Mesenchymal stem cell (in vitro differentiated cells and primary cell): ENCODE measurements at regions not wholly inside any gene's neighbourhood (a gene's known extent, or its start where the extent isn't known, plus 50 kb on each side); places are given as distances from the start of the nearest gene placed in this dataset.

Source experiments
- DNase-seq: peaks from one replicate; pipeline ENCODE4 v3.0.0-alpha.2; 2013
- H2AFZ ChIP-seq: one replicate; pipeline ENCODE4 v1.6.1; 2013; ENCODE audit warnings: low read depth, mild to moderate bottlenecking, control low read depth, inconsistent platforms, low read length, moderate library complexity
- H2AK5ac ChIP-seq: 2 replicates; pipeline ENCODE4 v1.6.1; 2013; ENCODE audit warnings: low read length, moderate library complexity, mild to moderate bottlenecking, inconsistent platforms; ENCODE audit not compliant: severe bottlenecking
- H2BK120ac ChIP-seq: one replicate; pipeline ENCODE4 v1.6.1; 2013; ENCODE audit warnings: low read depth, mild to moderate bottlenecking, inconsistent platforms, low read length, moderate library complexity
- H2BK12ac ChIP-seq, 2 experiments: one replicate each; pipeline ENCODE4 v1.6.1; 2013; ENCODE audit warnings: inconsistent platforms in 2 of 2, low read length in 2 of 2, mild to moderate bottlenecking in 2 of 2, moderate library complexity in 2 of 2, control low read depth in 1 of 2
- H2BK15ac ChIP-seq: one replicate; pipeline ENCODE4 v1.6.1; 2013; ENCODE audit warnings: mild to moderate bottlenecking, low read depth, inconsistent platforms; ENCODE audit not compliant: poor library complexity, severe bottlenecking
- H2BK5ac ChIP-seq: 2 replicates; pipeline ENCODE4 v1.6.1; 2013; ENCODE audit warnings: low read depth, mild to moderate bottlenecking, low read length, control low read depth, inconsistent platforms; ENCODE audit not compliant: poor library complexity, severe bottlenecking
- H3K14ac ChIP-seq, 2 experiments: one replicate each; pipeline ENCODE4 v1.6.1; 2013; ENCODE audit warnings: inconsistent platforms in 2 of 2, low read length in 2 of 2, control low read depth in 1 of 2, mild to moderate bottlenecking in 1 of 2, moderate library complexity in 1 of 2
- H3K18ac ChIP-seq, 2 experiments: one replicate each; pipeline ENCODE4 v1.6.1; 2013; ENCODE audit warnings: inconsistent platforms in 2 of 2, low read length in 2 of 2, control low read depth in 1 of 2, low read depth in 1 of 2, mild to moderate bottlenecking in 1 of 2
- H3K23ac ChIP-seq, 2 experiments: one replicate each; pipeline ENCODE4 v1.6.1; 2013; ENCODE audit warnings: inconsistent platforms in 2 of 2, low read length in 2 of 2, mild to moderate bottlenecking in 2 of 2, moderate library complexity in 2 of 2, control low read depth in 1 of 2
- H3K27ac ChIP-seq: 2 replicates; pipeline ENCODE4 v1.5.1; 2013; ENCODE audit warnings: mild to moderate bottlenecking, moderate library complexity, low read length, control low read depth, inconsistent platforms; ENCODE audit not compliant: poor library complexity, severe bottlenecking
- H3K27me3 ChIP-seq, 2 experiments: 2 replicates each; pipeline versions ENCODE4 v1.6.1 to v1.7.0; 2013; ENCODE audit warnings: low read length in 2 of 2, mild to moderate bottlenecking in 2 of 2, moderate library complexity in 2 of 2, control low read depth in 1 of 2, inconsistent platforms in 1 of 2; ENCODE audit not compliant: control insufficient read depth in 1 of 2, insufficient read depth in 1 of 2
- H3K36me3 ChIP-seq, 2 experiments: 2 replicates each; pipeline versions ENCODE4 v1.6.1 to v1.7.0; 2013; ENCODE audit warnings: low read length in 2 of 2, control low read depth in 1 of 2, inconsistent platforms in 1 of 2, low read depth in 1 of 2, mild to moderate bottlenecking in 1 of 2; ENCODE audit not compliant: insufficient read depth in 2 of 2, control insufficient read depth in 1 of 2
- H3K4ac ChIP-seq, 2 experiments: one replicate each; pipeline ENCODE4 v1.6.1; 2013; ENCODE audit warnings: inconsistent platforms in 2 of 2, low read length in 2 of 2, mild to moderate bottlenecking in 2 of 2, moderate library complexity in 2 of 2, control low read depth in 1 of 2, low read depth in 1 of 2
- H3K4me1 ChIP-seq: 2 replicates; pipeline ENCODE4 v1.6.1; 2013; ENCODE audit warnings: low read depth, low read length, control low read depth; ENCODE audit not compliant: control insufficient read depth, insufficient read depth
- H3K4me2 ChIP-seq: 2 replicates; pipeline ENCODE4 v1.6.1; 2013; ENCODE audit warnings: low read length, mild to moderate bottlenecking, inconsistent platforms; ENCODE audit not compliant: poor library complexity, severe bottlenecking
- H3K4me3 ChIP-seq, 2 experiments: 2 replicates each; pipeline versions ENCODE4 v1.5.1 to v1.7.0; 2013; ENCODE audit warnings: low read length in 2 of 2, mild to moderate bottlenecking in 2 of 2, control low read depth in 1 of 2, low read depth in 1 of 2; ENCODE audit not compliant: insufficient read depth in 1 of 2
- H3K79me1 ChIP-seq: replicated peaks from 2 replicates; pipeline ENCODE4 v1.6.1; 2013; ENCODE audit warnings: mild to moderate bottlenecking, control low read depth, low read length, inconsistent platforms; ENCODE audit not compliant: poor library complexity, severe bottlenecking
- H3K9ac ChIP-seq: 2 replicates; pipeline ENCODE4 v1.7.0; 2013; ENCODE audit warnings: mild to moderate bottlenecking, low read length, moderate library complexity
- H3K9me3 ChIP-seq: 2 replicates; pipeline ENCODE4 v1.7.0; 2013; ENCODE audit warnings: mild to moderate bottlenecking, low read length; ENCODE audit not compliant: control insufficient read depth
- H4K8ac ChIP-seq: one replicate; pipeline ENCODE4 v1.6.1; 2013; ENCODE audit warnings: inconsistent platforms, mild to moderate bottlenecking, low read length, moderate library complexity
- H4K91ac ChIP-seq: one replicate; pipeline ENCODE4 v1.6.1; 2013; ENCODE audit warnings: mild to moderate bottlenecking, low read length, inconsistent platforms
- WGBS: methylation state at CpG from one replicate; pipeline ENCODE4 v1.1.7; 2013; ENCODE audit warnings: mixed read lengths; 5-methylcytosine and 5-hydroxymethylcytosine counted together

DNA sequence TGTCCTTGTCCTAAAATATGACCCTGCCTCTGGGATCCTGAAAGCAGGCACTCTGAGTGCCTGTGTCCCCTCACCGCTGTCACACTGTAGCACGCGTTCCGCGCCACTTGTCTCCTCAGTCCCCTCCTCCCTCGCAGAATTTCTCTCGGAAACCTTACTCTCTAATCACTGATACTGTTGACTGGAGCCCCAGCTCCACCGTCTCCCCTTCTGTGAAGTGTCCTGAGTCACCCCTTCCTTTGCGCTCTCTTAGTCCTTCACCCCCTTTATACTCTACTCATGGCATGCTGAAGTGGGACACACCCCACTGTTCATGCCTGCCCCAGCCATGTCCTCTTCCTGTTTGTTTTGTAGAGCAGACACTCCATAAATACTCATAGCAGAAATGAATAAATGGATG, 104.7 kb downstream of the ZNF664 start:
- H3K27ac ChIP-seq = no peak overlapping the region
- no peak overlapping the region for H3K4ac ChIP-seq
- peaks cover 0 to 7% of the 10 kb centered on the region in 2 experiments for H3K27me3 ChIP-seq
- no peak overlapping the region for H2BK15ac ChIP-seq
- WGBS = 89% methylated on average over 9 of the region's 9 CpGs
- H2AK5ac ChIP-seq = no peak overlapping the region
- no peak overlapping the region for H2BK120ac ChIP-seq
- H3K9ac ChIP-seq = no peak overlapping the region
- H3K36me3 ChIP-seq = no peaks in the 10 kb centered on the region
- no peaks in the 10 kb centered on the region for H3K4me1 ChIP-seq
- H2BK5ac ChIP-seq = no peak overlapping the region
- H4K8ac ChIP-seq = no peak overlapping the region
- no peaks in the 10 kb centered on the region for H3K79me1 ChIP-seq
- no peak overlapping the region for H2AFZ ChIP-seq
- no peak overlapping the region for H3K4me2 ChIP-seq
- H3K14ac ChIP-seq = no peak overlapping the region
- H3K9me3 ChIP-seq = no peaks in the 10 kb centered on the region
- H3K18ac ChIP-seq = no peak overlapping the region
- H3K4me3 ChIP-seq = no peak overlapping the region
- no peak overlapping the region for H3K23ac ChIP-seq
- H2BK12ac ChIP-seq = peak overlapping the region in 1 of 2 experiments; percentile 22
- H4K91ac ChIP-seq = no peak overlapping the region
- DNase-seq = no peak

- Histone ChIP-seq H3K27me3 (peaks cover 0 to 7% of the 10 kb centered on the region in 2 experiments), H3K27ac (no peak overlapping the region), H2BK120ac (no peak overlapping the region), H2AK5ac (no peak overlapping the region), H3K4ac (no peak overlapping the region), H2AFZ (no peak overlapping the region), H2BK5ac (no peak overlapping the region), H3K23ac (no peak overlapping the region), H4K8ac (no peak overlapping the region), H3K4me3 (no peak overlapping the region), H3K4me1 (no peaks in the 10 kb centered on the region), H4K91ac (no peak overlapping the region), H3K18ac (no peak overlapping the region), H2BK15ac (no peak overlapping the region), H3K36me3 (no peaks in the 10 kb centered on the region), H3K14ac (no peak overlapping the region), H3K79me1 (no peaks in the 10 kb centered on the region), H3K9me3 (no peaks in the 10 kb centered on the region), H3K9ac (no peak overlapping the region), H2BK12ac (no peak overlapping the region), H3K4me2 (no peak overlapping the region)
- WGBS = 94% methylated on average over 4 of the region's 4 CpGs
- no peak for DNase-seq
These were observed 105.8 kb downstream of the ZNF664 start for GRCh38 chr12:124078800-124079199.

- Histone ChIP-seq H3K36me3 (no peaks in the 10 kb centered on the region), H3K79me1 (no peaks in the 10 kb centered on the region), H2BK15ac (no peak overlapping the region), H3K23ac (no peak overlapping the region), H4K8ac (no peak overlapping the region), H2BK12ac (no peak overlapping the region), H3K9ac (no peak overlapping the region), H3K18ac (no peak overlapping the region), H3K9me3 (no peaks in the 10 kb centered on the region), H2AK5ac (no peak overlapping the region), H4K91ac (no peak overlapping the region), H3K4ac (no peak overlapping the region), H3K27ac (no peak overlapping the region), H2BK5ac (no peak overlapping the region), H3K4me1 (no peaks in the 10 kb centered on the region), H3K27me3 (peaks cover 4 to 7% of the 10 kb centered on the region in 2 experiments), H3K4me2 (no peak overlapping the region), H2BK120ac (no peak overlapping the region), H2AFZ (no peak overlapping the region), H3K4me3 (no peak overlapping the region), H3K14ac (no peak overlapping the region)
- DNase-seq = no peak
- WGBS = 92% methylated on average over 5 of the region's 5 CpGs
These were observed 107.6 kb downstream of the ZNF664 start for GRCh38 chr12:124080649-124081048.

DNA sequence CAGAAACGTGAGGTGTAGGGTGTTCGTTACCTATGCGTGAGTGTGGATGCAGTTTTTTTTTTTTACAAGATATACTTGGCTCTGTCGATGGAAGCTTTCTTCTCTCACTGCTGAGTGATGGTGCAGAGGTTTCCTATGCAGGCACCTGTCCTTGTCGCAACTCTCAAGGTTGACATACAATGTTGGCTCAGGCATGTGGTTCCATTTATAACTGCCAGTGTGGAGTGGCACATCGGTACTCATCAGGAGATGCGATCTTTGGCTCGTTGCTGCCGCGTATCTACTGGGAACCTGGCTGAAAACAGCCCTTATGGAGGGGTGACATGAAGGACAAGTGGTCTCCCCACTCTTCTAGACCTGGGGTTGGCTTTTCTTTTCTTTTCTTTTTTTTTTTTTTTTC, 109.0 kb downstream of the ZNF664 start:
- Histone ChIP-seq H3K4me2 (no peak overlapping the region), H2AK5ac (no peak overlapping the region), H2AFZ (no peak overlapping the region), H3K9me3 (no peaks in the 10 kb centered on the region), H2BK5ac (no peak overlapping the region), H2BK15ac (no peak overlapping the region), H3K27ac (no peak overlapping the region), H3K23ac (no peak overlapping the region), H2BK12ac (no peak overlapping the region), H3K4me3 (no peak overlapping the region), H3K79me1 (no peaks in the 10 kb centered on the region), H3K27me3 (peaks cover 7 to 11% of the 10 kb centered on the region in 2 experiments), H3K14ac (no peak overlapping the region), H4K8ac (no peak overlapping the region), H3K4ac (no peak overlapping the region), H3K36me3 (no peaks in the 10 kb centered on the region), H3K18ac (no peak overlapping the region), H4K91ac (no peak overlapping the region), H3K4me1 (no peaks in the 10 kb centered on the region), H2BK120ac (no peak overlapping the region), H3K9ac (no peak overlapping the region)
- no peak for DNase-seq
- WGBS = 93% methylated on average over 10 of the region's 10 CpGs
